Kidney glomerular epithelial cell (primary cell): ENCODE measurements at regions not wholly inside any gene's neighbourhood (a gene's known extent, or its start where the extent isn't known, plus 50 kb on each side); places are given as distances from the start of the nearest gene placed in this dataset.

Experiments used
- DNase-seq: peaks from one replicate; lab custom pipeline; 2025; lab: John Stamatoyannopoulos, UW

- no peak for DNase-seq
Observed at GRCh38 chr20:48300529-48300928, 515.2 kb upstream of the SULF2 start.

- peak; percentile 52 for DNase-seq
Observed at GRCh38 chr20:48298851-48299484, 513.7 kb upstream of the SULF2 start.

- no peak for DNase-seq
Observed at GRCh38 chr20:48298433-48298832, 513.2 kb upstream of the SULF2 start.

- peak; percentile 79 for DNase-seq
Observed at GRCh38 chr20:48295966-48296421, 510.7 kb upstream of the SULF2 start.

GRCh38 chr20:48295445-48295903 is 510.2 kb upstream of the SULF2 start:
- peak; percentile 95 for DNase-seq

GRCh38 chr20:48294942-48295341 is 509.7 kb upstream of the SULF2 start:
- no peak for DNase-seq

- DNase-seq: no peak
Observed at GRCh38 chr20:48294196-48294595, 508.9 kb upstream of the SULF2 start.

- no peak for DNase-seq
Observed at GRCh38 chr20:48293671-48294070, 508.4 kb upstream of the SULF2 start.

GRCh38 chr20:48292806-48293205 is 507.5 kb upstream of the SULF2 start:
- DNase-seq: no peak

- no peak for DNase-seq
Observed at GRCh38 chr20:48291896-48292295, 506.6 kb upstream of the SULF2 start.

GRCh38 chr20:48288930-48289507 is 503.7 kb upstream of the SULF2 start:
- no peak for DNase-seq

GRCh38 chr20:48287552-48288170 is 502.4 kb upstream of the SULF2 start:
- no peak for DNase-seq

GRCh38 chr20:48287021-48287494 is 501.8 kb upstream of the SULF2 start:
- DNase-seq: no peak

GRCh38 chr20:48286601-48287000 is 501.3 kb upstream of the SULF2 start:
- DNase-seq: no peak

GRCh38 chr20:48285656-48286055 is 500.4 kb upstream of the SULF2 start:
- peak; percentile 64 for DNase-seq

GRCh38 chr20:48284837-48285236 is 499.6 kb upstream of the SULF2 start:
- peak; percentile 49 for DNase-seq

GRCh38 chr20:48284315-48284714 is 499.0 kb upstream of the SULF2 start:
- DNase-seq: no peak

- peak; percentile 88 for DNase-seq
Observed at GRCh38 chr20:48283470-48284110, 498.3 kb upstream of the SULF2 start.

GRCh38 chr20:48282591-48283228 is 497.4 kb upstream of the SULF2 start:
- DNase-seq: no peak

GRCh38 chr20:48281501-48281900 is 496.2 kb upstream of the SULF2 start:
- DNase-seq: no peak

- DNase-seq: no peak
Observed at GRCh38 chr20:48278961-48279481, 493.7 kb upstream of the SULF2 start.

- DNase-seq: no peak
Observed at GRCh38 chr20:48277266-48277665, 492.0 kb upstream of the SULF2 start.
